Globus pallidus (tissue), 1 donor: ENCODE measurements at regions not wholly inside any gene's neighbourhood (a gene's known extent, or its start where the extent isn't known, plus 50 kb on each side); places are given as distances from the start of the nearest gene placed in this dataset.
"Not testable (repeated sequence)": the region's sequence is repeated elsewhere in the genome, so short reads cannot be mapped to it uniquely, and the experiment has no call there.

ENCODE experiments used
- DNase-seq: peaks from one replicate; pipeline ENCODE4 v3.0.0-alpha.2; 2015; ENCODE audit warnings: low spot score

GRCh38 chr1:26626994-26627393, 68.8 kb upstream of the ARID1A start:
- no peak for DNase-seq

- peak; percentile 35 for DNase-seq
Measured at GRCh38 chr1:26627954-26628353, 67.9 kb upstream of the ARID1A start.

GRCh38 chr1:26630634-26631033, 65.2 kb upstream of the ARID1A start:
- no peak for DNase-seq

GRCh38 chr1:26635800-26636199, 60.0 kb upstream of the ARID1A start:
- DNase-seq: not testable (repeated sequence)

GRCh38 chr1:26645734-26646133, 50.1 kb upstream of the ARID1A start:
- no peak for DNase-seq
